ENCODE measurements at regions not wholly inside any gene's neighbourhood (a gene's known extent, or its start where the extent isn't known, plus 50 kb on each side); places are given as distances from the start of the nearest gene placed in this dataset.

- TF ChIP-seq CTCF (IDR thresholded peaks at IDR 0.05; ENCODE audit: insufficient read depth, low read depth, low read length) (no peak), EZH2 (IDR thresholded peaks at IDR 0.05; ENCODE audit: insufficient read depth, low read length) (no peak)
Observed at GRCh38 chr3:27022096-27022761, 347.0 kb downstream of the NEK10 start.
